ENCODE measurements at regions not wholly inside any gene's neighbourhood (a gene's known extent, or its start where the extent isn't known, plus 50 kb on each side); places are given as distances from the start of the nearest gene placed in this dataset.

GRCh38 chr13:37453246-37453645 lies 145.3 kb downstream of the POSTN start:
- intact Hi-C loops (cut with DNase I; ENCODE audit: low total_unique reads), result no loop called here
- no peaks in the 10 kb centered on the region for H3K27me3 ChIP-seq (replicated peaks in 1 of 7)
- no peak for DNase-seq
- TF ChIP-seq POLR2AphosphoS5 (IDR thresholded peaks at IDR 0.05), result no peak
- no peak for TF ChIP-seq CTCF (IDR thresholded peaks at IDR 0.05 in 8 of 11, conservative IDR thresholded peaks at IDR 0.05 in 3 of 11)
- no peak for TF ChIP-seq POLR2A (IDR thresholded peaks at IDR 0.05)
- H3K4me3 ChIP-seq, result no peak overlapping the region
- H3K9me3 ChIP-seq, result peaks cover 0 to 25% (median 4%) of the 10 kb centered on the region in 8 donors
- 65 to 79% (median 71%) methylated on average over 2 of the region's 2 CpGs for WGBS, 5 donors
- no peaks in the 10 kb centered on the region for H3K4me1 ChIP-seq
- H3K27ac ChIP-seq, result no peak overlapping the region
- no peaks in the 10 kb centered on the region for H3K36me3 ChIP-seq

- Histone ChIP-seq H3K4me3 (no peak overlapping the region), H3K9me3 (peaks cover 0 to 17% (median 4%) of the 10 kb centered on the region in 8 donors), H3K36me3 (no peaks in the 10 kb centered on the region), H3K27ac (no peak overlapping the region), H3K4me1 (no peaks in the 10 kb centered on the region), H3K27me3 (replicated peaks in 1 of 7) (no peaks in the 10 kb centered on the region)
- intact Hi-C loops (cut with DNase I; ENCODE audit: low total_unique reads), result no loop called here
- 80 to 87% (median 83%) methylated on average over 2 of the region's 2 CpGs for WGBS, 5 donors
- DNase-seq, result no peak
- TF ChIP-seq POLR2A (IDR thresholded peaks at IDR 0.05), result no peak
- no peak for TF ChIP-seq POLR2AphosphoS5 (IDR thresholded peaks at IDR 0.05)
- no peak for TF ChIP-seq CTCF (IDR thresholded peaks at IDR 0.05 in 8 of 11, conservative IDR thresholded peaks at IDR 0.05 in 3 of 11)
Measured at GRCh38 chr13:37450276-37450675, 148.3 kb downstream of the POSTN start.

- DNase-seq, result no peak
- no peak overlapping the region for H3K27ac ChIP-seq
- H3K4me3 ChIP-seq, result no peak overlapping the region
- no peaks in the 10 kb centered on the region for H3K36me3 ChIP-seq
- TF ChIP-seq POLR2A (IDR thresholded peaks at IDR 0.05) (no peak), CTCF (IDR thresholded peaks at IDR 0.05 in 8 of 11, conservative IDR thresholded peaks at IDR 0.05 in 3 of 11) (no peak), POLR2AphosphoS5 (IDR thresholded peaks at IDR 0.05) (no peak)
- 42 to 71% (median 56%) methylated on average over 1 of the region's 1 CpG for WGBS, 5 donors
- no peaks in the 10 kb centered on the region for H3K27me3 ChIP-seq (replicated peaks in 1 of 7)
- no peaks in the 10 kb centered on the region for H3K4me1 ChIP-seq
- intact Hi-C loops (cut with DNase I; ENCODE audit: low total_unique reads), result no loop called here
- H3K9me3 ChIP-seq, result no peaks in the 10 kb centered on the region
Measured at GRCh38 chr13:37448153-37448552, 150.4 kb downstream of the POSTN start.

- DNase-seq, result no peak
- Histone ChIP-seq H3K4me1 (no peaks in the 10 kb centered on the region), H3K9me3 (peaks cover 0 to 4% (median 0%) of the 10 kb centered on the region in 8 donors), H3K4me3 (no peak overlapping the region), H3K27ac (no peak overlapping the region), H3K27me3 (replicated peaks in 1 of 7) (no peaks in the 10 kb centered on the region), H3K36me3 (no peaks in the 10 kb centered on the region)
- 86 to 90% (median 89%) methylated on average over 3 of the region's 3 CpGs for WGBS, 5 donors
- TF ChIP-seq POLR2A (IDR thresholded peaks at IDR 0.05) (no peak), POLR2AphosphoS5 (IDR thresholded peaks at IDR 0.05) (no peak), CTCF (IDR thresholded peaks at IDR 0.05 in 8 of 11, conservative IDR thresholded peaks at IDR 0.05 in 3 of 11) (no peak)
- intact Hi-C loops (cut with DNase I; ENCODE audit: low total_unique reads), result no loop called here
Measured at GRCh38 chr13:37446503-37446902, 152.1 kb downstream of the POSTN start.
